ENCODE measurements at regions not wholly inside any gene's neighbourhood (a gene's known extent, or its start where the extent isn't known, plus 50 kb on each side); places are given as distances from the start of the nearest gene placed in this dataset.
A peak's percentile ranks its signal among the peaks of the same experiment; 100 is the strongest.
"Not testable (repeated sequence)": the region's sequence is repeated elsewhere in the genome, so short reads cannot be mapped to it uniquely, and the experiment has no call there.

DNA sequence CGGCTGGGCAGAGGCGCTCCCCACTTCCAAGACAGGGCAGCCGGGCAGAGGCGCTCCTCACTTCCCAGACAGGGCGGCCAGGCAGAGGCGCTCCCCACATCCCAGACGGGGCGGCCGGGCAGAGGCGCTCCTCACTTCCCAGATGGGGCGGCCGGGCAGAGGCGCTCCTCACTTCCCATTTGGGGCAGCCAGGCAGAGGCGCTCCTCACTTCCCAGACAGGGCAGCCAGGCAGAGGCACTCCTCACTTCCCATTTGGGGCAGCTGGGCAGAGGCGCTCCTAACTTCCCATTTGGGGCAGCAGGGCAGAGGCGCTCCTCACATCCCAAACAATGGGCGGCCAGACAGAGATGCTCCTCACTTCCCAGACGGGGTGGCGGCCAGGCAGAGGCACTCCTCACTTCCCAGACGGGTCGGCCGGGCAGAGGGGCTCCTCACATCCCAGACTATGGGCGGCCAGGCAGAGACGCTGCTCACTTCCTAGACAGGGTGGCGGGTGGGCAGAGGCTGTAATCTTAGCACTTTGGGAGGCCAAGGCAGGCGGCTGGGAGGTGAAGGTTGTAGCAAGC, 344.4 kb downstream of the TUBA3C start:
- not testable (repeated sequence) for FAIRE-seq; DNase-seq (ENCODE audit: low spot score)

DNA sequence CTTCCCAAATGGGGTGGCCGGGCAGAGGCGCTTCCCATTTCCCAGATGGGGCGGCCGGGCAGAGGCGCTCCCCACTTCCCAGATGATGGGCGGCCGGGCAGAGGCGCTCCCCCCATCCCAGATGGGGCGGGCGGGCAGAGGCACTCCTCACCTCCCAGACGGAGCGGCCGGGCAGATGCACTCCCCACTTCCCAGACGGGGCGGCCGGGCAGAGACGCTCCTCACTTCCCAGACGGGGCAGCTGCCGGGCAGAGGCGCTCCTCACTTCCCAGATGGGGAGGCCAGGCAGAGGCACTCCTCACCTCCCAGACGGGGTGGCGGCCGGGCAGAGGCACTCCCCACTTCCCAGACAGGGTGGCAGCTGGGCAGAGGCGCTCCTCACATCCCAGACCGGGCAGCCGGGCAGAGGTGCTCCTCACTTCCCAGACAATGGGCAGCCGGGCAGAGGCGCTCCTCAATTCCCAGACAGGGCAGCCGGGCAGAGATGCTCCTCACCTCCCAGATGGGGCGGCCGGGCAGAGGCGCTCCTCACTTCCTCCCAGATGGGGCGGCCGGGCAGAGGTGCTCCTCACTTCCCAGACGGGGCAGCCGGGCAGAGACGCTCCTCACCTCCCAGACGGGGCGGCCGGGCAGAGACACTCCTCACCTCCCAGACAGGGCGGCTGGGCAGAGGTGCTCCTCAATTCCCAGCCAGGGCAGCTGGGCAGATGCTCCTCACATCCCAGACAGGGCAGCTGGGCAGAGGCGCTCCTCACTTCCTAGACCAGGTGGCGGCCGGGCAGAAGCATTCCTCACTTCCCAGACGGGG, 345.0 kb downstream of the TUBA3C start:
- not testable (repeated sequence) for DNase-seq (ENCODE audit: low spot score); FAIRE-seq

DNA sequence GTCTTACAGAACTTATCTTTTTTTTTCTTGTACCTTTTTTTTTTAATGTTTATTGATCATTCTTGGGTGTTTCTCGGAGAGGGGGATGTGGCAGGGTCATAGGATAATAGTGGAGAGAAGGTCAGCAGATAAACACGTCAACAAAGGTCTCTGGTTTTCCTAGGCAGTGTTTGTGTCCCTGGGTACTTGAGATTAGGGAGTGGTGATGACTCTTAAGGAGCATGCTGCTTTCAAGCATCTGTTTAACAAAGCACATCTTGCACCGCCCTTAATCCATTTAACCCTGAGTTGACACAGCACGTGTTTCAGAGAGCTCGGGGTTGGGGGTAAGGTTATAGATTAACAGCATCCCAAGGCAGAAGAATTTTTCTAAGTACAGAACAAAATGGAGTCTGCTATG, 345.9 kb downstream of the TUBA3C start:
- FAIRE-seq; DNase-seq (ENCODE audit: low spot score): not testable (repeated sequence)

DNA sequence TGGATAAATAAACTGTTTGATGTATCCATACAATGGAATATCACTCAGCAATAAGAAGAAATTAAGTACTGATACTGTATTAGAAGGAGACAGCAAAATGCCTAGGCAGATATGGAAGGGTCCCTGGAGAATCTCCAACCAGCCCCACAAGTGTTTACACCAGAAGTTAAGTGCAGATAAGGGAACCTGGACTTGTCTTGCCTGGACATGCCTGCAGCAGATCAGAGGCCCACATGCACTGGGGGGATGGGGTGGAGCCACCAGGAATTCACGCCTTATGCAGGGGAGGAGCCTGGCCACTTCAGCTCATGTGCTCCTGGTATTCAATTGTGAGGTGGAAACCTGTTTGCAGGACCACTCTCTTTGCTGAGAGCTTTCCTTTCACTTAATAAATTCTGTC, 356.9 kb downstream of the TUBA3C start:
- not testable (repeated sequence) for DNase-seq (ENCODE audit: low spot score); FAIRE-seq

GRCh38 chr13:18822655-18823639, 358.7 kb downstream of the TUBA3C start:
- DNase-seq (ENCODE audit: low spot score); FAIRE-seq: not testable (repeated sequence)

GRCh38 chr13:18773988-18774387, 407.6 kb downstream of the TUBA3C start:
- FAIRE-seq; DNase-seq (ENCODE audit: low spot score): not testable (repeated sequence)

- not testable (repeated sequence) for DNase-seq (ENCODE audit: low spot score); FAIRE-seq
Measured at GRCh38 chr13:18741696-18742095, 439.9 kb downstream of the TUBA3C start.

- FAIRE-seq (no peak), DNase-seq (ENCODE audit: low spot score) (no peak)
Measured at GRCh38 chr13:18739310-18739709, 442.3 kb downstream of the TUBA3C start.

GRCh38 chr13:18738086-18738485, 443.5 kb downstream of the TUBA3C start:
- DNase-seq (ENCODE audit: low spot score); FAIRE-seq: not testable (repeated sequence)

- FAIRE-seq; DNase-seq (ENCODE audit: low spot score): not testable (repeated sequence)
Measured at GRCh38 chr13:18727138-18727537, 454.5 kb downstream of the TUBA3C start.

GRCh38 chr13:18726524-18726923, 455.1 kb downstream of the TUBA3C start:
- not testable (repeated sequence) for FAIRE-seq; DNase-seq (ENCODE audit: low spot score)

DNA sequence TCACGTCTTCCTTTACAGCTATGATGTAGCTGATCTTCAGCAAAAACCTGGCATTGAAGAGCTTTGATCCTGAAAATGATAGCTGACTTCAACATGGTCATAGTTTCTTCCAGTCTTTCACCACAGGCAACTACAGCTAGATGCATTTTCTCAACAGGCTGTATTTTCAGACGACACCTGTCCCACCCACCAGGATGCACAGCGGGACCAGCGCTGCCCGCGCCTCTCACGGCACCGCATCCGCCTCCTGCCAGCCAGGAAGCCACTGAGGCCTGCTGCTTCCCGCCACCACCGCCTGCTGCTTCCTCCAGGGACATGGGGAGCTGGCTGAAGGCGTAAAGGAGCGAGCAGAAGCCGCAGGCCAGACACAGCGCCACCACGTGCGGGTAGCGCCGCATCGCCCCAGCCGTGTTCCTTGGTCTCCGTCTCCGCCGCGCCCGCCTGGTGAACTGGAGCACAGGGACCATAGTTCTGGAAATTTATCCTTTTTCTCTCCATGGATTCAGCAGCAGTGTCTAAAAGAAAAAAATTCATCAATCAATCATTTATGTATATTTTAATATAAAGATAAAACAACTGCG, 456.3 kb downstream of the TUBA3C start:
- DNase-seq (ENCODE audit: low spot score); FAIRE-seq: not testable (repeated sequence)

DNA sequence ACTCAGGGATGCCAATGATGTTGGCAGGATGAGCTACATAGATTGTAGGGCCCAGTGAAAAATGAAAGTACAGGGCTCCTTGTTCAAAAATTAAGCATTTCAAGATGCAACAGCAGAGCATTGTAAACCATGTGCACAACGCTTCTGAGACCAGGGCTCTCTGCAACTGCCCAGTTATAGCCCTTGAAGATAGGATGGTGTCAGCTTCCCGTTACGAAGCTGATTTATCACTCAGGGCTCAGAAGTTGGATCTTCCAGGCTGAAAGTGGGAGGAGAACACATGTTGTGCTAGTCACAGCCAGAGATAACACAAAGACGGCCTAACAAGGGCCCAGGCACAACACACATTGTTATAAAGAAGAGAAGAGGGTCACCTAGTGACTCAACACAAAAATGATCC, 466.7 kb downstream of the TUBA3C start:
- FAIRE-seq (no peak), DNase-seq (ENCODE audit: low spot score) (no peak)

- not testable (repeated sequence) for DNase-seq (ENCODE audit: low spot score); FAIRE-seq
Measured at GRCh38 chr13:18710673-18711072, 471.0 kb downstream of the TUBA3C start.

DNA sequence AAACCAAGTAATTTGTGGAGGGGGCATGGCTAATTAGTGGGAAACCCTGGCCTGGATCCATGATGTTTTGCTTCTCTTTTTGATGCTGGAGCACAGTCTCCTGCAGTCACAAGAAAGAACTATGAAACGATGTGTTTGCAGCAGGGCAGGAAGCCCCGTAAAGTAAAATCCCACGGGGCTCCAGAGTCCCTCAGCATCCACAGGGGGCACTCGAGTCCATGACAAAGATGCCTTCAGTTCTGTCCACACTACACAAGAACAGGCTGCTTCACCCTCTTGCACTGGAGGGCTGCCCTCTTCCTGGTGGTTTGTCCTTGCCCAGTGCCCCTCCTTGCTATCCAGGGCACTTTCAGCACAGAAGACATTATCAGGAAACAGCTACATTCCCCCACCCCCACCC, 475.1 kb downstream of the TUBA3C start:
- not testable (repeated sequence) for DNase-seq (ENCODE audit: low spot score); FAIRE-seq

- not testable (repeated sequence) for DNase-seq (ENCODE audit: low spot score); FAIRE-seq
Measured at GRCh38 chr13:18702464-18703247, 479.0 kb downstream of the TUBA3C start.

GRCh38 chr13:18698332-18698731, 483.3 kb downstream of the TUBA3C start:
- not testable (repeated sequence) for FAIRE-seq; DNase-seq (ENCODE audit: low spot score)

DNA sequence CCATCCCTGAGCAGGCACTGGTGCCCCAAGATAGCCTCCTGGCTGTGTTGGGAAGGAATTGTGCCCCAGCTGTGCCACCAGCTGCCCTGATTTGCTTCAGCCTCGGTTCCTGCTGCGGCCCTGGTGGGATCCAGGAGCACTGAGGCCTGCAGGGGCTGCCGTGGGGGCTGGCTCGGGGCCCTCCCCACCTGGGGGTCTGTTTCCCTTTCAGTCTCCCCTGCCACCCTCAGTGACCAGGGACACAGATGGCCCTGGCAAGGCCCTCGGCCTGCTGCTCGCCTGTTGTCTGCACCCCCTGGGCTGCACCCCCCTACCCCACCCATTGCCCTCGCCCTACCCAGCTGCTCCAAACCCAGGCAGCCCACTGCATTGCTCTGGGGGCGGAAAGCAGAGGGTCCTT, 483.8 kb downstream of the TUBA3C start:
- DNase-seq (ENCODE audit: low spot score); FAIRE-seq: not testable (repeated sequence)

DNA sequence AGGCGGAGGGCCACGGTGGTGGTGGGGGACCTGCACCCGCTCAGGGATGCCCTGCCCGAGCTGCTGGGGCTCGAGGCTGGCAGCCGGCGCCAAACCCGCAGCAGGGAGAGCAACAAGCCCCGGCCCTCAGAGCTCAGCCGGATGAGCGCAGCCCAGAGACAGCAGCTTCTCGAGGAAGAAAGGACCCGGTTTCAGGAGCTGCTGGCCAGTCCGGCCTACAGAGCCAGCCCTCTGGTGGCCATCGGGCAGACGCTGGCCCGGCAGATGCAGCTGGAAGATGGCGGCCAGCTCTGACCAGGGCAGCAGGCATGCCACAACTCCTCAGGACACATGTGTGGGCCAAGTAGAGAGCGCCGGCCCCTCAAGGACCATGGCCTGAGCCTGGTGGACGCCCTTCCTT, 484.4 kb downstream of the TUBA3C start:
- not testable (repeated sequence) for DNase-seq (ENCODE audit: low spot score); FAIRE-seq

DNA sequence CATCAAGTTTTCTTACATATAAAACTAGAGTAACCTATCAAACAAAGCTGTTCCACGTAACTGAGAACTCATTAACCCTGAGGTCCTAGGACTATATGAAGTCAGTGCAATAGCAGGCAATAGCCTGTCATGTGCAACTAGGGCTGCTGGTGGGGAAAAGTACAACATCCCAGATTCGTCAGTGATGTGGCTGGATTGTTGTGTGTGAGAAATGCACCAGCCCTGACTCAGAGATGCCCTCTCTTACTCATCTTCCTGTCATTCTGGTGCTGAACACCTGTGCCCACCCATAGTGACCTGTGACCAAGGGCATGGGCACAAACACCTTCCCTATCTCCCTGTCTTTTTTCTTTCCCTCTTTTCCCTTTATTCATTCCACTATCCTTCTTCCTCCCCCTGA, 504.2 kb downstream of the TUBA3C start:
- DNase-seq (ENCODE audit: low spot score), result peak; percentile 1
- not testable (repeated sequence) for FAIRE-seq

Data from urothelium cell line (cell line).